ENCODE measurements at regions not wholly inside any gene's neighbourhood (a gene's known extent, or its start where the extent isn't known, plus 50 kb on each side); places are given as distances from the start of the nearest gene placed in this dataset.

DNA sequence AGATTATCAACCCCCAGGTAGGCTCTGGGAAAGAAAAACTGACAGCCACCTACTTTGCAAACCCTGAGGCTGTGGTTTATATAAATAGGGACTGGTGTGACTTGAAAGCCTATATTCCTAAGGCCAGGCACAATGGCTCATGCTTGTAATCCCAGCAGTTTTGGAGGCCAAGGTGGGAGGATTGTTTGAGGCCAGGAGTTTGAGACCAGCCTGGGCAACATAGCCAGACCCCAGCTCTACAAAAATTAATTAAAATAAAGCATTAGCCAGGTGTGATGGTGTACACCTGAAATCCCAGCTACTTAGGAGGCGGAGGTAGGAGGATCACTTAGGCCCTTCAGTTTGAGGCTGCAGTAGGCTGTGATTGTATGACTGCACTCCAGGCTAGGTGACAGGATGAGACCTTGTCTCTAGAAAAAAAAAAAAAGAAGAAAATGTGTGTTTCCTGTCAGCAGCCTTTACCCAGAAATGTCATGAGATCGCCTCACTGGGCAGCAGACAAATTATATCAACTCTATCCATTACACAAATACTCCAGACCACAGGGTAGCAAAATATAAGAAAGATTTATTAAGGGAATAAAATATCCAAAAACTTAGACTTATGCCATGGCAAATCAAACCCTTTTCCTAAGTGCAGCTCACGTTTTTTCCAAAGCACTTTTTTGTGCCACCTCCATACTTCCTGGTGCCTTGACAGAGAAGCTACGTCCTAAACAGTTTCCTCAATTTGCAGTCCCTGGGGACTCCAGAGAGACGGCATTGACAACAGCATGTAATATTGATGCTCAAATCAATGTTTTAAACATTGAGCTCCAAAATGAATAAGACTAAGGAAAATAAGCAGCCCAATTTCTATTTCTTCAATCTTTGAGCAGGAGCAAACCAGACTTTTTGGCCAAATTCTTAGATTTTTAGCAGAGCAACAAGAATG is 190.8 kb upstream of the NDUFV2 start:
- FAIRE-seq (no peak), ATAC-seq (no peak), DNase-seq (ENCODE audit: low spot score) (no peak)
- Histone ChIP-seq H3K9me3 (ENCODE audit: low read length) (no peaks in the 10 kb centered on the region), H3K9ac (ENCODE audit: insufficient read depth, low read depth, low read length) (no peak overlapping the region), H3K27me3 (ENCODE audit: control insufficient read depth in 1 of 2, insufficient read depth in 2 of 2, low read length in 2 of 2) (peaks cover 0 to 10% of the 10 kb centered on the region in 2 experiments; a peak in 1 of 5 replicates), H3K79me2 (ENCODE audit: insufficient read depth, low read length) (no peaks in the 10 kb centered on the region), H3K27ac (ENCODE audit: extremely low read length, insufficient read depth, low read length) (no peak overlapping the region), H4K20me1 (ENCODE audit: insufficient read depth, low read length) (no peaks in the 10 kb centered on the region), H3K4me1 (ENCODE audit: insufficient read depth, low read length) (no peaks in the 10 kb centered on the region; the same call in 1 of the 2 replicates), H3K4me3 (replicated peaks in 1 of 3; ENCODE audit: insufficient read depth in 1 of 3, low read depth in 2 of 3, low read length in 3 of 3) (no peak overlapping the region), H2AFZ (ENCODE audit: low read length) (no peak overlapping the region), H3K36me3 (replicated peaks in 1 of 2; ENCODE audit: control insufficient read depth in 1 of 2, insufficient read depth in 2 of 2, low read length in 2 of 2) (no peaks in the 10 kb centered on the region), H3K4me2 (ENCODE audit: low read depth, low read length) (no peak overlapping the region)
- in situ Hi-C loops (cut with HindIII; ENCODE audit: extremely low pct_ligation_motif_present, low pct_unique_long_range_greater_than_20kb): no loop called here
- ChIA-PET POLR2A (no interaction called here), CTCF (ENCODE audit: low intra/inter-chr PET ratio, low total read pairs) (no interaction called here)
- WGBS (ENCODE audit: low lambda C conversion rate): 23% methylated on average over 5 of the region's 5 CpGs
- no TSS peak for BruUV-seq (replicated peaks)
- intact Hi-C loops (cut with micrococcal nuclease; ENCODE audit: unreplicated experiment): no loop called here
- TF ChIP-seq ZNF326 (CRISPR knock-in tag; IDR thresholded peaks at IDR 0.05; ENCODE audit: borderline replicate concordance): no peak
- no peak for TF ChIP-seq NFIB (CRISPR knock-in tag; IDR thresholded peaks at IDR 0.05; ENCODE audit: borderline replicate concordance)
- TF ChIP-seq, protein P1, sequence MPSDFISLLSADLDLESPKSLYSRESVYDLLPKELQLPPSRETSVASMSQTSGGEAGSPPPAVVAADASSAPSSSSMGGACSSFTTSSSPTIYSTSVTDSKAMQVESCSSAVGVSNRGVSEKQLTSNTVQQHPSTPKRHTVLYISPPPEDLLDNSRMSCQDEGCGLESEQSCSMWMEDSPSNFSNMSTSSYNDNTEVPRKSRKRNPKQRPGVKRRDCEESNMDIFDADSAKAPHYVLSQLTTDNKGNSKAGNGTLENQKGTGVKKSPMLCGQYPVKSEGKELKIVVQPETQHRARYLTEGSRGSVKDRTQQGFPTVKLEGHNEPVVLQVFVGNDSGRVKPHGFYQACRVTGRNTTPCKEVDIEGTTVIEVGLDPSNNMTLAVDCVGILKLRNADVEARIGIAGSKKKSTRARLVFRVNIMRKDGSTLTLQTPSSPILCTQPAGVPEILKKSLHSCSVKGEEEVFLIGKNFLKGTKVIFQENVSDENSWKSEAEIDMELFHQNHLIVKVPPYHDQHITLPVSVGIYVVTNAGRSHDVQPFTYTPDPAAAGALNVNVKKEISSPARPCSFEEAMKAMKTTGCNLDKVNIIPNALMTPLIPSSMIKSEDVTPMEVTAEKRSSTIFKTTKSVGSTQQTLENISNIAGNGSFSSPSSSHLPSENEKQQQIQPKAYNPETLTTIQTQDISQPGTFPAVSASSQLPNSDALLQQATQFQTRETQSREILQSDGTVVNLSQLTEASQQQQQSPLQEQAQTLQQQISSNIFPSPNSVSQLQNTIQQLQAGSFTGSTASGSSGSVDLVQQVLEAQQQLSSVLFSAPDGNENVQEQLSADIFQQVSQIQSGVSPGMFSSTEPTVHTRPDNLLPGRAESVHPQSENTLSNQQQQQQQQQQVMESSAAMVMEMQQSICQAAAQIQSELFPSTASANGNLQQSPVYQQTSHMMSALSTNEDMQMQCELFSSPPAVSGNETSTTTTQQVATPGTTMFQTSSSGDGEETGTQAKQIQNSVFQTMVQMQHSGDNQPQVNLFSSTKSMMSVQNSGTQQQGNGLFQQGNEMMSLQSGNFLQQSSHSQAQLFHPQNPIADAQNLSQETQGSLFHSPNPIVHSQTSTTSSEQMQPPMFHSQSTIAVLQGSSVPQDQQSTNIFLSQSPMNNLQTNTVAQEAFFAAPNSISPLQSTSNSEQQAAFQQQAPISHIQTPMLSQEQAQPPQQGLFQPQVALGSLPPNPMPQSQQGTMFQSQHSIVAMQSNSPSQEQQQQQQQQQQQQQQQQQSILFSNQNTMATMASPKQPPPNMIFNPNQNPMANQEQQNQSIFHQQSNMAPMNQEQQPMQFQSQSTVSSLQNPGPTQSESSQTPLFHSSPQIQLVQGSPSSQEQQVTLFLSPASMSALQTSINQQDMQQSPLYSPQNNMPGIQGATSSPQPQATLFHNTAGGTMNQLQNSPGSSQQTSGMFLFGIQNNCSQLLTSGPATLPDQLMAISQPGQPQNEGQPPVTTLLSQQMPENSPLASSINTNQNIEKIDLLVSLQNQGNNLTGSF (CRISPR knock-in tag; IDR thresholded peaks at IDR 0.05): no peak
- TF ChIP-seq ZNF550 (CRISPR knock-in tag; IDR thresholded peaks at IDR 0.05; ENCODE audit: borderline replicate concordance): no peak
- no peak for TF ChIP-seq SP5 (CRISPR knock-in tag; IDR thresholded peaks at IDR 0.05; ENCODE audit: borderline replicate concordance, low read depth)
- TF ChIP-seq, protein P2, sequence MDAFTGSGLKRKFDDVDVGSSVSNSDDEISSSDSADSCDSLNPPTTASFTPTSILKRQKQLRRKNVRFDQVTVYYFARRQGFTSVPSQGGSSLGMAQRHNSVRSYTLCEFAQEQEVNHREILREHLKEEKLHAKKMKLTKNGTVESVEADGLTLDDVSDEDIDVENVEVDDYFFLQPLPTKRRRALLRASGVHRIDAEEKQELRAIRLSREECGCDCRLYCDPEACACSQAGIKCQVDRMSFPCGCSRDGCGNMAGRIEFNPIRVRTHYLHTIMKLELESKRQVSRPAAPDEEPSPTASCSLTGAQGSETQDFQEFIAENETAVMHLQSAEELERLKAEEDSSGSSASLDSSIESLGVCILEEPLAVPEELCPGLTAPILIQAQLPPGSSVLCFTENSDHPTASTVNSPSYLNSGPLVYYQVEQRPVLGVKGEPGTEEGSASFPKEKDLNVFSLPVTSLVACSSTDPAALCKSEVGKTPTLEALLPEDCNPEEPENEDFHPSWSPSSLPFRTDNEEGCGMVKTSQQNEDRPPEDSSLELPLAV (CRISPR knock-in tag; conservative IDR thresholded peaks at IDR 0.05; ENCODE audit: low read depth): no peak
- TF ChIP-seq, protein P3, sequence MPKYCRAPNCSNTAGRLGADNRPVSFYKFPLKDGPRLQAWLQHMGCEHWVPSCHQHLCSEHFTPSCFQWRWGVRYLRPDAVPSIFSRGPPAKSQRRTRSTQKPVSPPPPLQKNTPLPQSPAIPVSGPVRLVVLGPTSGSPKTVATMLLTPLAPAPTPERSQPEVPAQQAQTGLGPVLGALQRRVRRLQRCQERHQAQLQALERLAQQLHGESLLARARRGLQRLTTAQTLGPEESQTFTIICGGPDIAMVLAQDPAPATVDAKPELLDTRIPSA (CRISPR knock-in tag; IDR thresholded peaks at IDR 0.05; ENCODE audit: borderline replicate concordance): no peak
- TF ChIP-seq, protein P4, sequence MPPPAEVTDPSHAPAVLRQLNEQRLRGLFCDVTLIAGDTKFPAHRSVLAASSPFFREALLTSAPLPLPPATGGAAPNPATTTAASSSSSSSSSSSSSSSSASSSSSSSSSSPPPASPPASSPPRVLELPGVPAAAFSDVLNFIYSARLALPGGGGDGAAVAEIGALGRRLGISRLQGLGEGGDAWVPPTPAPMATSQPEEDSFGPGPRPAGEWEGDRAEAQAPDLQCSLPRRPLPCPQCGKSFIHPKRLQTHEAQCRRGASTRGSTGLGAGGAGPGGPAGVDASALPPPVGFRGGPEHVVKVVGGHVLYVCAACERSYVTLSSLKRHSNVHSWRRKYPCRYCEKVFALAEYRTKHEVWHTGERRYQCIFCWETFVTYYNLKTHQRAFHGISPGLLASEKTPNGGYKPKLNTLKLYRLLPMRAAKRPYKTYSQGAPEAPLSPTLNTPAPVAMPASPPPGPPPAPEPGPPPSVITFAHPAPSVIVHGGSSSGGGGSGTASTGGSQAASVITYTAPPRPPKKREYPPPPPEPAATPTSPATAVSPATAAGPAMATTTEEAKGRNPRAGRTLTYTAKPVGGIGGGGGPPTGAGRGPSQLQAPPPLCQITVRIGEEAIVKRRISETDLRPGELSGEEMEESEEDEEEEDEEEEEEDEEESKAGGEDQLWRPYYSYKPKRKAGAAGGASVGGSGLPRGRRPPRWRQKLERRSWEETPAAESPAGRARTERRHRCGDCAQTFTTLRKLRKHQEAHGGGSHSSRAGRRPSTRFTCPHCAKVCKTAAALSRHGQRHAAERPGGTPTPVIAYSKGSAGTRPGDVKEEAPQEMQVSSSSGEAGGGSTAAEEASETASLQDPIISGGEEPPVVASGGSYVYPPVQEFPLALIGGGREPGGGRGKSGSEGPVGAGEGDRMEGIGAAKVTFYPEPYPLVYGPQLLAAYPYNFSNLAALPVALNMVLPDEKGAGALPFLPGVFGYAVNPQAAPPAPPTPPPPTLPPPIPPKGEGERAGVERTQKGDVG (CRISPR knock-in tag; IDR thresholded peaks at IDR 0.05; ENCODE audit: borderline replicate concordance): no peak
- TF ChIP-seq, protein P5, sequence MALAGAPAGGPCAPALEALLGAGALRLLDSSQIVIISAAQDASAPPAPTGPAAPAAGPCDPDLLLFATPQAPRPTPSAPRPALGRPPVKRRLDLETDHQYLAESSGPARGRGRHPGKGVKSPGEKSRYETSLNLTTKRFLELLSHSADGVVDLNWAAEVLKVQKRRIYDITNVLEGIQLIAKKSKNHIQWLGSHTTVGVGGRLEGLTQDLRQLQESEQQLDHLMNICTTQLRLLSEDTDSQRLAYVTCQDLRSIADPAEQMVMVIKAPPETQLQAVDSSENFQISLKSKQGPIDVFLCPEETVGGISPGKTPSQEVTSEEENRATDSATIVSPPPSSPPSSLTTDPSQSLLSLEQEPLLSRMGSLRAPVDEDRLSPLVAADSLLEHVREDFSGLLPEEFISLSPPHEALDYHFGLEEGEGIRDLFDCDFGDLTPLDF (CRISPR knock-in tag; IDR thresholded peaks at IDR 0.05): no peak
- no peak for TF ChIP-seq ZNF33A (CRISPR knock-in tag; IDR thresholded peaks at IDR 0.05; ENCODE audit: borderline replicate concordance)
